ENCODE measurements at regions not wholly inside any gene's neighbourhood (a gene's known extent, or its start where the extent isn't known, plus 50 kb on each side); places are given as distances from the start of the nearest gene placed in this dataset.

DNA sequence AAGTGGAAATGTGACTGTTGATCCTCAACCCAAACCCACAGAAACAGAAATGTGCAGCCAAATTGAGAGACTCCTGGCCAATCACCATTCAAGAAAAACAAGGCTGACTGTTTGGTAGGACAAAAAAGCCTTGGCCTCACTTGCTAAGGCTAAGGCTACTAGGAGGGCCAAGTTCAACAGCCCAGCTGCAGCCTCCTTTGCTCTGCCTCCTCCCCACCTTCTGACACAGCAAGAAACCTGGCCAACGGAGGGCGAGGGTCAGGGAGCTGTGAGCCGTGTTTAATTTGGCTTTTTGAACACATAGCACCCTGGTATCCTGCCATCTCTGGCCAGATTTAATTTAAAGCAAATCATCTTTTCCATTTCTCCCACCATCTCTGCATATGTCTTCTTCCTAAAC lies 165.8 kb upstream of the RAB4A start:
- intact Hi-C loops (cut with micrococcal nuclease), result no loop called here
- Mint-ChIP-seq H3K4me1 (ENCODE audit: low read depth) (peaks cover 4% of the 10 kb centered on the region), H3K36me3 (ENCODE audit: low read depth) (no peaks in the 10 kb centered on the region), H3K9me3 (no peaks in the 10 kb centered on the region), H3K27me3 (ENCODE audit: low read depth) (peaks cover 10% of the 10 kb centered on the region), H3K4me3 (ENCODE audit: low read depth) (no peak overlapping the region), H3K27ac (no peak overlapping the region)
- no peak for DNase-seq (ENCODE audit: low spot score)

- peaks cover 4% of the 10 kb centered on the region for H3K4me1 Mint-ChIP-seq (ENCODE audit: low read depth)
- H3K4me3 Mint-ChIP-seq (ENCODE audit: low read depth), result no peak overlapping the region
- no peak for DNase-seq (ENCODE audit: low spot score)
- H3K27ac Mint-ChIP-seq, result no peak overlapping the region
- H3K27me3 Mint-ChIP-seq (ENCODE audit: low read depth), result peaks cover 12% of the 10 kb centered on the region
- intact Hi-C loops (cut with micrococcal nuclease), result no loop called here
- H3K36me3 Mint-ChIP-seq (ENCODE audit: low read depth), result no peaks in the 10 kb centered on the region
- no peaks in the 10 kb centered on the region for H3K9me3 Mint-ChIP-seq
Measured at GRCh38 chr1:229105822-229106525, 164.9 kb upstream of the RAB4A start.

DNA sequence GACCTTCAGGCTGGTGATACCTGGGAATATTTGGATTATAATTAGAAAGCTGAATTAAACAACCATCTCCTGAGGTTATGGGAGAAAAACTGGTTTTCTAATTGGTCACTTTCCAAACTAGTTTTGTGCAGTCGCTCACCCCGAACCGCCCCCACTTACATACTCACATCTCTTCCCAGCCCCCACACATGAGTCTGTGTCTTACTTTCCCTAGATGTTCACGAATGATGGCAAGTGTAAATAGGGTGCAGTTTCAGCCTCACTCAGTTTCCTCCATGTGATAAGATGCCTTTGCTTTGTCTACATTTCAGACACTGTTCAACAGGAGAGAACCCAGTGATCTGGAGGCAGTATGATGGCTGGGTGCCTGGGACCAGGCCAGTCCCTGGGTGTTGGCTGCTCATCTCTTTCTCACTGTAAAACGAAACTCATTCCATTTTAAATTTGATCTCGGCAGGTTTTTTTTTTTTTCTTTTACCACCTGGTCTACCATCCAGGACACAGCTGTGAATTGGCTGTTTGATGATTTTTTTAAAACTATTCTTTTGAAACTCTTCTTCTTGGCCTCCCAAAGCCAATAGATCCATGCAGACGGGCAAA lies 164.3 kb upstream of the RAB4A start:
- Mint-ChIP-seq H3K27ac (no peak overlapping the region), H3K9me3 (no peaks in the 10 kb centered on the region), H3K4me3 (ENCODE audit: low read depth) (no peak overlapping the region), H3K36me3 (ENCODE audit: low read depth) (no peaks in the 10 kb centered on the region), H3K4me1 (ENCODE audit: low read depth) (peaks cover 4% of the 10 kb centered on the region), H3K27me3 (ENCODE audit: low read depth) (peaks cover 15% of the 10 kb centered on the region)
- intact Hi-C loops (cut with micrococcal nuclease), result no loop called here
- DNase-seq (ENCODE audit: low spot score), result no peak

- no peak overlapping the region for H3K4me3 Mint-ChIP-seq (ENCODE audit: low read depth)
- H3K4me1 Mint-ChIP-seq (ENCODE audit: low read depth), result peaks cover 4% of the 10 kb centered on the region
- DNase-seq (ENCODE audit: low spot score), result no peak
- H3K27me3 Mint-ChIP-seq (ENCODE audit: low read depth), result peaks cover 15% of the 10 kb centered on the region
- H3K9me3 Mint-ChIP-seq, result no peaks in the 10 kb centered on the region
- no peak overlapping the region for H3K27ac Mint-ChIP-seq
- intact Hi-C loops (cut with micrococcal nuclease), result no loop called here
- H3K36me3 Mint-ChIP-seq (ENCODE audit: low read depth), result no peaks in the 10 kb centered on the region
Measured at GRCh38 chr1:229107304-229107815, 163.6 kb upstream of the RAB4A start.

- Mint-ChIP-seq H3K9me3 (no peaks in the 10 kb centered on the region), H3K4me3 (ENCODE audit: low read depth) (no peak overlapping the region), H3K4me1 (ENCODE audit: low read depth) (peaks cover 4% of the 10 kb centered on the region), H3K27me3 (ENCODE audit: low read depth) (peaks cover 15% of the 10 kb centered on the region), H3K27ac (no peak overlapping the region), H3K36me3 (ENCODE audit: low read depth) (no peaks in the 10 kb centered on the region)
- DNase-seq (ENCODE audit: low spot score), result no peak
- intact Hi-C loops (cut with micrococcal nuclease), result no loop called here
Measured at GRCh38 chr1:229107972-229108371, 162.9 kb upstream of the RAB4A start.

GRCh38 chr1:229108598-229109201 lies 162.2 kb upstream of the RAB4A start:
- DNase-seq (ENCODE audit: low spot score), result no peak
- Mint-ChIP-seq H3K27me3 (ENCODE audit: low read depth) (peaks cover 15% of the 10 kb centered on the region), H3K9me3 (no peaks in the 10 kb centered on the region), H3K27ac (no peak overlapping the region), H3K36me3 (ENCODE audit: low read depth) (no peaks in the 10 kb centered on the region), H3K4me3 (ENCODE audit: low read depth) (no peak overlapping the region), H3K4me1 (ENCODE audit: low read depth) (peaks cover 4% of the 10 kb centered on the region)
- intact Hi-C loops (cut with micrococcal nuclease), result no loop called here

- H3K4me1 Mint-ChIP-seq (ENCODE audit: low read depth), result peaks cover 4% of the 10 kb centered on the region
- DNase-seq (ENCODE audit: low spot score), result no peak
- H3K9me3 Mint-ChIP-seq, result no peaks in the 10 kb centered on the region
- H3K27ac Mint-ChIP-seq, result no peak overlapping the region
- H3K27me3 Mint-ChIP-seq (ENCODE audit: low read depth), result peaks cover 17% of the 10 kb centered on the region
- intact Hi-C loops (cut with micrococcal nuclease), result no loop called here
- H3K4me3 Mint-ChIP-seq (ENCODE audit: low read depth), result no peak overlapping the region
- no peaks in the 10 kb centered on the region for H3K36me3 Mint-ChIP-seq (ENCODE audit: low read depth)
Measured at GRCh38 chr1:229109320-229109761, 161.6 kb upstream of the RAB4A start.

DNA sequence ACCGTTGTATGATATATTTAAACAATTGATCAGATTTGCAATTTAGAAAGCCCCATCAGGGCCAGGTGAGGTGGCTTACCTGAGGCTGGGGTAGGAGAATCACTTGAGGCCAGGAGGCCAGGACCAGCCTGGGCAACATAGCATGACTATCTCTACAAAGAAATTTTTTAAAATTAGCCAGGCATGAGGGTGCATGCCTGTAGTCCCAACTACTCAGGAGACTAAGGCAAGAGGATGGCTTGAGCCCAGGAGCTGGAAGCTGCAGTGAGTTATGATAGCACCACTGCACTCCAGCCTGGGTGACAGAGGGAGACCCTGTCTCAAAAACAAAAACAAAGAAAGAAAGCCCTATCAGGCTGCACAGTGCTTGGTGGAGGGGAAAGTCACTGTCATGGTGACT lies 159.9 kb upstream of the RAB4A start:
- no peak for DNase-seq (ENCODE audit: low spot score)
- H3K9me3 Mint-ChIP-seq, result no peaks in the 10 kb centered on the region
- intact Hi-C loops (cut with micrococcal nuclease), result no loop called here
- no peaks in the 10 kb centered on the region for H3K36me3 Mint-ChIP-seq (ENCODE audit: low read depth)
- peaks cover 4% of the 10 kb centered on the region for H3K4me1 Mint-ChIP-seq (ENCODE audit: low read depth)
- no peak overlapping the region for H3K4me3 Mint-ChIP-seq (ENCODE audit: low read depth)
- H3K27ac Mint-ChIP-seq, result no peak overlapping the region
- peaks cover 13% of the 10 kb centered on the region for H3K27me3 Mint-ChIP-seq (ENCODE audit: low read depth)

- intact Hi-C loops (cut with micrococcal nuclease), result no loop called here
- peaks cover 10% of the 10 kb centered on the region for H3K27me3 Mint-ChIP-seq (ENCODE audit: low read depth)
- H3K36me3 Mint-ChIP-seq (ENCODE audit: low read depth), result no peaks in the 10 kb centered on the region
- no peaks in the 10 kb centered on the region for H3K9me3 Mint-ChIP-seq
- H3K4me3 Mint-ChIP-seq (ENCODE audit: low read depth), result no peak overlapping the region
- H3K4me1 Mint-ChIP-seq (ENCODE audit: low read depth), result peaks cover 1% of the 10 kb centered on the region
- no peak overlapping the region for H3K27ac Mint-ChIP-seq
- DNase-seq (ENCODE audit: low spot score), result no peak
Measured at GRCh38 chr1:229111703-229112319, 159.1 kb upstream of the RAB4A start.

GRCh38 chr1:229112832-229113548 lies 157.9 kb upstream of the RAB4A start:
- Mint-ChIP-seq H3K9me3 (no peaks in the 10 kb centered on the region), H3K4me1 (ENCODE audit: low read depth) (no peaks in the 10 kb centered on the region), H3K4me3 (ENCODE audit: low read depth) (no peak overlapping the region), H3K36me3 (ENCODE audit: low read depth) (no peaks in the 10 kb centered on the region), H3K27me3 (ENCODE audit: low read depth) (peaks cover 8% of the 10 kb centered on the region), H3K27ac (no peak overlapping the region)
- intact Hi-C loops (cut with micrococcal nuclease), result no loop called here
- no peak for DNase-seq (ENCODE audit: low spot score)

- no peaks in the 10 kb centered on the region for H3K4me1 Mint-ChIP-seq (ENCODE audit: low read depth)
- no peak for DNase-seq (ENCODE audit: low spot score)
- peaks cover 8% of the 10 kb centered on the region for H3K27me3 Mint-ChIP-seq (ENCODE audit: low read depth)
- intact Hi-C loops (cut with micrococcal nuclease), result no loop called here
- no peaks in the 10 kb centered on the region for H3K9me3 Mint-ChIP-seq
- no peak overlapping the region for H3K4me3 Mint-ChIP-seq (ENCODE audit: low read depth)
- H3K27ac Mint-ChIP-seq, result no peak overlapping the region
- H3K36me3 Mint-ChIP-seq (ENCODE audit: low read depth), result no peaks in the 10 kb centered on the region
Measured at GRCh38 chr1:229114315-229114714, 156.6 kb upstream of the RAB4A start.

DNA sequence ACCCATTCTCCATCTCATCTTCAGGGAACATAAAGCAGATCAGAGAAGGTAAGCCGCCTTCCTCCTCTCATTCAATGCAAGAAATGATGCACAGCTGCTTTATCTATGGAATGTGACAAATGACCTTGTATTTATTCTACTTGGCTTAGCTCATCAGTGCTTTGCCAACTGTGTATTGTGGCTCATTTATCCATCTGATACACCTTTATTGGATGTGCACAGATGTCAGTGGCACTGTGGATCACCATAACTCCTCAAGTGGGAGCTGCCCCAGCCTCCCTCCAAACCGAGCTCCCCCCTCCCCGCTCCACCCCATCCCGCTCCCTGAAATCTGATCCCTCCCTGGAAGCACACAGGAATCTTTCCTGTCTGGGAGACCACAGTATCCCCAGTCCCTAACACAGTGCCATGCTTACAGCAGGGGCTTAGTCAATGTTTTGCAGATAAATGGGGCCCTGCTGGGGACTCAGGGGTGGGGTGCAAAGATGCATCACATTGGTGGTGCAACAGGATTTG lies 156.0 kb upstream of the RAB4A start:
- H3K27me3 Mint-ChIP-seq (ENCODE audit: low read depth), result peaks cover 8% of the 10 kb centered on the region
- H3K36me3 Mint-ChIP-seq (ENCODE audit: low read depth), result no peaks in the 10 kb centered on the region
- intact Hi-C loops (cut with micrococcal nuclease), result no loop called here
- peaks cover 3% of the 10 kb centered on the region for H3K9me3 Mint-ChIP-seq
- DNase-seq (ENCODE audit: low spot score), result no peak
- no peaks in the 10 kb centered on the region for H3K4me1 Mint-ChIP-seq (ENCODE audit: low read depth)
- no peak overlapping the region for H3K27ac Mint-ChIP-seq
- no peak overlapping the region for H3K4me3 Mint-ChIP-seq (ENCODE audit: low read depth)
